ENCODE measurements at regions not wholly inside any gene's neighbourhood (a gene's known extent, or its start where the extent isn't known, plus 50 kb on each side); places are given as distances from the start of the nearest gene placed in this dataset.

DNA sequence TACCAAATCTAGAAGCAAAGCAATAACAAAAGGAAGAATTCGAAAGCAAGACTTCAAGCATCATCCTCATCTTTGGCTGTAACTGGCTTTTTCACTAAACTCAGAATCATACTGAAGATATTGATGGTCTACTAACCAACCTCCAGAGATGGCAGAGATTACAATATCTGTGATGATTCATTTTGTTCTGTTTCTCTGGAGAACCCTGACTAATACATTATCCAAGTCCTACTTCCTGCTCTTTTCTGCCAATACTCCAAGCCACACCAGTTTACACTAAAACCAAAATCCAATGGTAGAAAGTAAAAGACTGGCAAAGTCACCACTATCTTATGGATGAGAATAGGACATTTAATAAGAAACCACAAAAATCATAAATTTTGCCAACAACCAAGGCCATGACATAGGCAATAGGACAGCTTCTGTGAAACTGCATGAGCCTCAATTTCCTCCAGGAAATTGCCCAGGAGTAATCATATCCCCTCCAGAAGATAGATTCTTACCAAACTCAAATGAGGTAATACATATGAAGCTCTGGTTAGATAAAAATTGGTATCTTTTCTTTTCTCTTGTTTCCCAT lies 159.8 kb downstream of the METTL4 start:
- Histone ChIP-seq H3K4me3 (ENCODE audit: low read length) (no peak overlapping the region), H3K27me3 (ENCODE audit: low read depth, low read length) (no peaks in the 10 kb centered on the region), H3K9ac (ENCODE audit: low read length) (no peak overlapping the region), H2AFZ (ENCODE audit: low read depth, low read length) (no peak overlapping the region), H3K79me2 (ENCODE audit: low read length) (no peaks in the 10 kb centered on the region), H3K9me3 (ENCODE audit: insufficient read depth, low read length) (no peaks in the 10 kb centered on the region), H3K27ac (ENCODE audit: low read length) (no peak overlapping the region), H4K20me1 (ENCODE audit: insufficient read depth, low read length) (no peaks in the 10 kb centered on the region), H3K4me2 (ENCODE audit: low read length) (no peak overlapping the region), H3K36me3 (replicated peaks; ENCODE audit: low read depth, low read length) (no peaks in the 10 kb centered on the region), H3K4me1 (ENCODE audit: low read length) (no peaks in the 10 kb centered on the region)
- TF ChIP-seq EZH2phosphoT487 (IDR thresholded peaks at IDR 0.05; ENCODE audit: low read depth) = no peak
- TF ChIP-seq, protein P1, sequence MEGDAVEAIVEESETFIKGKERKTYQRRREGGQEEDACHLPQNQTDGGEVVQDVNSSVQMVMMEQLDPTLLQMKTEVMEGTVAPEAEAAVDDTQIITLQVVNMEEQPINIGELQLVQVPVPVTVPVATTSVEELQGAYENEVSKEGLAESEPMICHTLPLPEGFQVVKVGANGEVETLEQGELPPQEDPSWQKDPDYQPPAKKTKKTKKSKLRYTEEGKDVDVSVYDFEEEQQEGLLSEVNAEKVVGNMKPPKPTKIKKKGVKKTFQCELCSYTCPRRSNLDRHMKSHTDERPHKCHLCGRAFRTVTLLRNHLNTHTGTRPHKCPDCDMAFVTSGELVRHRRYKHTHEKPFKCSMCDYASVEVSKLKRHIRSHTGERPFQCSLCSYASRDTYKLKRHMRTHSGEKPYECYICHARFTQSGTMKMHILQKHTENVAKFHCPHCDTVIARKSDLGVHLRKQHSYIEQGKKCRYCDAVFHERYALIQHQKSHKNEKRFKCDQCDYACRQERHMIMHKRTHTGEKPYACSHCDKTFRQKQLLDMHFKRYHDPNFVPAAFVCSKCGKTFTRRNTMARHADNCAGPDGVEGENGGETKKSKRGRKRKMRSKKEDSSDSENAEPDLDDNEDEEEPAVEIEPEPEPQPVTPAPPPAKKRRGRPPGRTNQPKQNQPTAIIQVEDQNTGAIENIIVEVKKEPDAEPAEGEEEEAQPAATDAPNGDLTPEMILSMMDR (IDR thresholded peaks at IDR 0.05; ENCODE audit: low read depth, low read length) = no peak

DNA sequence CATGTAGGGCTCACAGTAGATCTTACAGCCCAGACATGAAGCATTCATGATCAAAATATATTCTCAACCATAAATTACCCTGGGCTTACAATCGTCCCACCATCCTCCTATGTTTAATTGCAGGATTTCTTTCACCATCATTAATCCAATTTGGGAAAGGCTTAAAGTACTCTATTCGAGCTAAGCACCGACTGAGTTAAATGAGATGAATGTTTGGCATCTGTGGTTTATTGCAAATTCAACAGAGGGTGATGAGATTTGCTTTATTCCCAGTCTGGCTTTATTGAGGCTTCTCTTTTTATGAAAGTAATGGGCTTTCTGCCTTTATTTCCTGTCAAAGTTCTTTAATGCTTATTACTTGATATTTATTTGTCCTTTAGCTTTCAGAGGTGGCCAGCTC lies 159.0 kb downstream of the METTL4 start:
- H4K20me1 ChIP-seq (ENCODE audit: insufficient read depth, low read length) = no peaks in the 10 kb centered on the region
- H3K27ac ChIP-seq (ENCODE audit: low read length) = no peak overlapping the region
- H3K36me3 ChIP-seq (replicated peaks; ENCODE audit: low read depth, low read length) = no peaks in the 10 kb centered on the region
- no peak overlapping the region for H3K4me3 ChIP-seq (ENCODE audit: low read length)
- no peaks in the 10 kb centered on the region for H3K4me1 ChIP-seq (ENCODE audit: low read length)
- no peak overlapping the region for H3K4me2 ChIP-seq (ENCODE audit: low read length)
- H3K9ac ChIP-seq (ENCODE audit: low read length) = no peak overlapping the region
- no peaks in the 10 kb centered on the region for H3K27me3 ChIP-seq (ENCODE audit: low read depth, low read length)
- no peak overlapping the region for H2AFZ ChIP-seq (ENCODE audit: low read depth, low read length)
- H3K79me2 ChIP-seq (ENCODE audit: low read length) = no peaks in the 10 kb centered on the region
- no peaks in the 10 kb centered on the region for H3K9me3 ChIP-seq (ENCODE audit: insufficient read depth, low read length)
- TF ChIP-seq, protein P1 (IDR thresholded peaks at IDR 0.05; ENCODE audit: low read depth, low read length) = no peak
- TF ChIP-seq EZH2phosphoT487 (IDR thresholded peaks at IDR 0.05; ENCODE audit: low read depth) = no peak

DNA sequence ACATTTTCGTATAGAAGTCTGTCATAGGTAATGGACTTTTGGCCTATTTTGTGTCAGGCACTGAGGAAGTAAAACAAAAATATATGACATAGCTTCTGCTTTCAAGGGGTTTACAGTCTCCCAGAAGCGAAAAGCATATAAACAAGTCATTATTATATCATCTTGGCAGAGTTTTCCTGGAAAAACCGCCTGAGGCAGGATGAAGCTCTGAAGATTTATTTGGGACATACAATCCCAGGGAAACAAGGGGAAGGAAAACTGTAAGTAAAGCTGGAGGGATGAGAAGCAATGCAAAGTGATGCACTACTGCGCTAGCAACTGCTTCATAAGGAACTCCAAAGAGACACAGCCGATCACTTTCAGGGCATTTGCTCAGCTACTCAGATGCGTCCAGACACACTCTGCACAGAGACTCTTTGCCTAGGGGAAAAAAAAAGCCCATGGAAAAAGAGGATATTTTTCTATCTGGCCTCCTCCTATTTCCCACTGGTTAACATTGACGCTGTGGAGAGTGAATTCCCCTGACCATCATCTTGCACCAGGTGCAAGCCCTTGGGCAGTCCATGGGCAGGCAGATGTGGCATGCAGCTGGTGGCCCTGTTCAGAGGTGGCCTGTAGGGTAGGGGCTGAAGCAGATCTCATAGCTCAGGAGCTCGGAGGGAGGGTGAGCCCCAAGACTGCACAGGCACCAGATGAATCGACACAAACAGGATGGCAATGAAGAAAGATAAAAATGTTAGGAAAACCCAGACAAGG lies 158.1 kb downstream of the METTL4 start:
- Histone ChIP-seq H3K79me2 (ENCODE audit: low read length) (no peaks in the 10 kb centered on the region), H3K4me2 (ENCODE audit: low read length) (no peak overlapping the region), H3K9ac (ENCODE audit: low read length) (no peak overlapping the region), H3K4me3 (ENCODE audit: low read length) (no peak overlapping the region), H2AFZ (ENCODE audit: low read depth, low read length) (no peak overlapping the region), H3K4me1 (ENCODE audit: low read length) (no peaks in the 10 kb centered on the region), H3K27me3 (ENCODE audit: low read depth, low read length) (0 out of 2 replicates have a peak, but pooled peaks cover 4% of the 10 kb centered on the region), H4K20me1 (ENCODE audit: insufficient read depth, low read length) (no peaks in the 10 kb centered on the region), H3K36me3 (replicated peaks; ENCODE audit: low read depth, low read length) (no peaks in the 10 kb centered on the region), H3K27ac (ENCODE audit: low read length) (no peak overlapping the region), H3K9me3 (ENCODE audit: insufficient read depth, low read length) (no peaks in the 10 kb centered on the region)
- TF ChIP-seq, protein P1 (IDR thresholded peaks at IDR 0.05; ENCODE audit: low read depth, low read length) = no peak
- TF ChIP-seq EZH2phosphoT487 (IDR thresholded peaks at IDR 0.05; ENCODE audit: low read depth) = no peak

DNA sequence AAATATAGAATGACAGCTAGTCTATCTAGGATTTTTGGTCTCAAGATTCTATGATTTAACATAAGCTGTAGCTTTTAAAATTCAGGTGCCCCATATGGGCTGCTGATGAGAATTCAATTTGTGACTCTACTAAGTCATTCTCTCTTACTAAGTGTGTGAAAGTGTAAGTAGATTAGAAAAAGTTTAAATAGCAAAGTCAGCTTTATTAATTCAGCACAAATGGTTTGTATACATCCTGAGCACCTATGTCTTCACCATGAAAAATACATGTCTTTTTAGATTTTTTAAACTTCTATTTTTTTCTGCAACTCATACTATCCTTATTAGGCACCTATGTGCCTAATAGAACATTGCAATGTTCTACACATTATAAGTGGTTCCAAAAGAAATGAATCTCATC lies 157.1 kb downstream of the METTL4 start:
- no peaks in the 10 kb centered on the region for H4K20me1 ChIP-seq (ENCODE audit: insufficient read depth, low read length)
- no peaks in the 10 kb centered on the region for H3K79me2 ChIP-seq (ENCODE audit: low read length)
- H3K4me3 ChIP-seq (ENCODE audit: low read length) = no peak overlapping the region
- H3K9ac ChIP-seq (ENCODE audit: low read length) = no peak overlapping the region
- H3K27ac ChIP-seq (ENCODE audit: low read length) = no peak overlapping the region
- no peaks in the 10 kb centered on the region for H3K4me1 ChIP-seq (ENCODE audit: low read length)
- no peak overlapping the region for H3K4me2 ChIP-seq (ENCODE audit: low read length)
- H3K36me3 ChIP-seq (replicated peaks; ENCODE audit: low read depth, low read length) = no peaks in the 10 kb centered on the region
- H2AFZ ChIP-seq (ENCODE audit: low read depth, low read length) = no peak overlapping the region
- no peaks in the 10 kb centered on the region for H3K9me3 ChIP-seq (ENCODE audit: insufficient read depth, low read length)
- H3K27me3 ChIP-seq (ENCODE audit: low read depth, low read length) = peaks cover 10% of the 10 kb centered on the region; the same call in 1 of the 2 replicates
- no peak for TF ChIP-seq EZH2phosphoT487 (IDR thresholded peaks at IDR 0.05; ENCODE audit: low read depth)
- TF ChIP-seq, protein P1 (IDR thresholded peaks at IDR 0.05; ENCODE audit: low read depth, low read length) = no peak

Data from OCI-LY3 (cell line).